Heart left ventricle (tissue), 16 donors: ENCODE measurements at regions not wholly inside any gene's neighbourhood (a gene's known extent, or its start where the extent isn't known, plus 50 kb on each side); places are given as distances from the start of the nearest gene placed in this dataset.
A peak's percentile ranks its signal among the peaks of the same experiment; 100 is the strongest.

Experiments
- ATAC-seq, 4 donors: fragments of 200-7000 bp; cut with Tn5 transposase; one replicate each; pipeline ENCODE4 v1.9.1; 2020 to 2022; ENCODE audit warnings: moderate library complexity in 4 of 4, mild to moderate bottlenecking in 3 of 4, moderate number of reproducible peaks in 1 of 4
- DNase-seq, 5 donors: peaks; one replicate each; pipeline ENCODE4 v3.0.0-alpha.2; 2020
- H3K27ac ChIP-seq, 12 donors: fragments of 200-600 bp; sonication (generic) in 4 of 12; one replicate each; pipeline versions ENCODE4 v1.5.0 to v1.8.0; 2016 to 2022; ENCODE audit warnings: mild to moderate bottlenecking in 2 of 12
- H3K27me3 ChIP-seq, 9 donors: fragments of 200-600 bp; sonication (generic) in 2 of 9; one replicate each; pipeline versions ENCODE4 v1.5.1 to v1.8.0; 2016 to 2022; ENCODE audit warnings: mild to moderate bottlenecking in 3 of 9
- H3K36me3 ChIP-seq, 9 donors: fragments of 200-600 bp; sonication (generic) in 2 of 9; one replicate each; pipeline versions ENCODE4 v1.5.0 to v1.8.0; 2018 to 2022; ENCODE audit warnings: mild to moderate bottlenecking in 2 of 9
- H3K4me1 ChIP-seq, 12 donors: fragments of 200-600 bp; sonication (generic) in 4 of 12; one replicate each; pipeline versions ENCODE4 v1.5.0 to v1.8.0; 2016 to 2022; ENCODE audit warnings: mild to moderate bottlenecking in 3 of 12
- H3K4me3 ChIP-seq, 12 donors: fragments of 200-600 bp; sonication (generic) in 4 of 12; one replicate each; pipeline versions ENCODE4 v1.5.0 to v1.8.0; 2017 to 2022; ENCODE audit warnings: mild to moderate bottlenecking in 9 of 12, moderate library complexity in 4 of 12
- H3K9me3 ChIP-seq, 12 donors: fragments of 200-600 bp; sonication (generic) in 4 of 12; one replicate each; pipeline versions ENCODE4 v1.5.0 to v1.8.0; 2016 to 2022; ENCODE audit warnings: mild to moderate bottlenecking in 1 of 12
- CTCF ChIP-seq, 12 donors: fragments of 200-600 bp; sonication (generic) in 4 of 12; IDR thresholded peaks; one replicate each; pipeline versions ENCODE4 v1.5.0 to v1.8.0; 2018 to 2022; ENCODE audit warnings: antibody characterized with exemption in 12 of 12, mild to moderate bottlenecking in 5 of 12
- POLR2A ChIP-seq, 2 donors: fragments of 450-650 bp; IDR thresholded peaks; one replicate each; pipeline ENCODE4 v1.6.1; 2017; ENCODE audit warnings: antibody characterized with exemption in 2 of 2, mild to moderate bottlenecking in 2 of 2, moderate library complexity in 2 of 2
- WGBS, 4 donors: extraction: QIAGEN DNeasy Blood & Tissue Kit in 2 of 4; methylation state at CpG; one replicate each; pipeline versions ENCODE4 v1.1.5 to v1.1.7; 2013 to 2018; 5-methylcytosine and 5-hydroxymethylcytosine counted together
- intact Hi-C, 10 donors: fragments of 100-400 bp; cut with DNase I; formaldehyde crosslinking; loops; one replicate each; pipeline versions ENCODE4 v1.11.1 to v1.14.2; 2022
- donor health status: ischemic (EF 13 %, LVEDD 7.1; RV severe dilation, severe dysfunction).
- donor health status: healthy with polysubstance abuse.
- donor health status: DM: no; HTN: yes; CAD: no.
- donor health status: DM: no; HTN: no; CAD: no.
- donor health status: ischemic (EF 25% LVEDD 6.9; RV normal size, moderate dysfunction).
- donor health status: ischemic (EF 25% LVEDD 5.7; RV mildly dilated, moderate dysfunction).
- donor health status: healthy.
- donor health status: DM: yes; HTN: yes; CAD: no.
- donor health status: ischemic (EF 35%, LVEDD 5.7; RV mildly dilated, moderate dysfunction).
- donor health status: nonischemic (EF 11% LVEDD 7.7; RV severe dilation, severe dysfunction).
- donor health status: DM: yes; HTN: yes; CAD: no.
- donor health status: PGD.
- donor health status: ischemic (EF 29% LVEDD 5.4; RV normal size, mild dysfunction).
- donor health status: nonischemic (EF 23%, LVEDD 6.1; RV moderate dilation, normal function).

- peaks cover 0 to 12% (median 0%) of the 10 kb centered on the region in 12 donors for H3K4me1 ChIP-seq
- no peak overlapping the region for H3K4me3 ChIP-seq
- no peaks in the 10 kb centered on the region for H3K36me3 ChIP-seq
- H3K27ac ChIP-seq = peak overlapping the region in 7 of 12 donors; percentile 9 to 65 (median 21)
- no peaks in the 10 kb centered on the region for H3K27me3 ChIP-seq
- TF ChIP-seq CTCF (IDR thresholded peaks at IDR 0.05) = no peak
- TF ChIP-seq POLR2A (IDR thresholded peaks at IDR 0.05) = no peak
- DNase-seq = no peak
- H3K9me3 ChIP-seq = peaks cover 0 to 4% (median 0%) of the 10 kb centered on the region in 12 donors
- intact Hi-C loops = loop anchor here in 3 of 10 donors (10.0 kb wide), 2 partner anchors 155 to 585 kb away; no protein-coding TSS in a partner anchor
- ATAC-seq = peak; percentile 83 to 98 (median 96)
- 61 to 68% (median 65%) methylated on average over 3 of the region's 3 CpGs for WGBS, 4 donors
These were observed 133.3 kb upstream of the SLC10A2 start for GRCh38 chr13:103199380-103200088.

- H3K4me3 ChIP-seq = no peak overlapping the region
- H3K27me3 ChIP-seq = no peaks in the 10 kb centered on the region
- no peak for ATAC-seq
- no peaks in the 10 kb centered on the region for H3K36me3 ChIP-seq
- intact Hi-C loops = loop anchor here in 2 of 10 donors (10.0 kb wide), 1 partner anchor 588 kb away; no protein-coding TSS in a partner anchor
- TF ChIP-seq CTCF (IDR thresholded peaks at IDR 0.05) = no peak
- no peak for TF ChIP-seq POLR2A (IDR thresholded peaks at IDR 0.05)
- peaks cover 0 to 12% (median 0%) of the 10 kb centered on the region in 12 donors for H3K4me1 ChIP-seq
- WGBS, 4 donors = 37 to 56% (median 41%) methylated on average over 3 of the region's 3 CpGs
- H3K9me3 ChIP-seq = peaks cover 0 to 4% (median 0%) of the 10 kb centered on the region in 12 donors
- H3K27ac ChIP-seq = no peak overlapping the region
- no peak for DNase-seq
These were observed 130.1 kb upstream of the SLC10A2 start for GRCh38 chr13:103196356-103196755.

DNA sequence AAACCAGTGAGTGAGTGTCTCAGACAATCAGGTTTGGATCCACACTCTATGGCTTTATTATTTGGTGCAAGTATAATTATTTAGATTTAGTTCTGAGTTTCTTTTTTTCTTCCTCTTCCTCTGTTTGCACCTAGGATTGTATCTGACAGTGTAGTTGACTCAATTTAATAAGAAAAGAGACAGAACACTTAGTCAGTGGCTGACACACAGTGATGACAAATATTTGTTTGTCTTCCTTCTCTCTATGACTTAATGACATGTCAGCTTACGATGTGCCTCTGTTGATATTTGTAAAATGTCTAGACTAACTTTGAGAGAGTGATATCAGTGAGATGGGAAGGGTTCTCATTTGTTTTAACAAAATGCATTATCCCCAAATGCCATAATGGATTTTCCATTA, 129.5 kb upstream of the SLC10A2 start:
- intact Hi-C loops = loop anchor here in 2 of 10 donors (10.0 kb wide), 1 partner anchor 589 kb away; no protein-coding TSS in a partner anchor
- Histone ChIP-seq H3K4me1 (peaks cover 0 to 10% (median 0%) of the 10 kb centered on the region in 12 donors), H3K9me3 (peaks cover 0 to 4% (median 0%) of the 10 kb centered on the region in 12 donors), H3K27ac (no peak overlapping the region), H3K36me3 (no peaks in the 10 kb centered on the region), H3K4me3 (no peak overlapping the region), H3K27me3 (no peaks in the 10 kb centered on the region)
- 17 to 37% (median 29%) methylated on average over 1 of the region's 1 CpG for WGBS, 4 donors
- no peak for TF ChIP-seq CTCF (IDR thresholded peaks at IDR 0.05)
- no peak for TF ChIP-seq POLR2A (IDR thresholded peaks at IDR 0.05)
- no peak for DNase-seq
- no peak for ATAC-seq

- intact Hi-C loops = loop anchor here in 2 of 10 donors (10.0 kb wide), 1 partner anchor 590 kb away; no protein-coding TSS in a partner anchor
- TF ChIP-seq POLR2A (IDR thresholded peaks at IDR 0.05) (no peak), CTCF (IDR thresholded peaks at IDR 0.05) (no peak)
These were observed 128.7 kb upstream of the SLC10A2 start for GRCh38 chr13:103194871-103195270.

More at GRCh38 chr13:103194871-103195270, 128.7 kb upstream of the SLC10A2 start:
- Histone ChIP-seq H3K4me3 (no peak overlapping the region), H3K9me3 (peaks cover 0 to 4% (median 0%) of the 10 kb centered on the region in 12 donors), H3K27ac (no peak overlapping the region), H3K4me1 (peaks cover 0 to 3% (median 0%) of the 10 kb centered on the region in 12 donors), H3K36me3 (no peaks in the 10 kb centered on the region), H3K27me3 (no peaks in the 10 kb centered on the region)
- DNase-seq = no peak
- ATAC-seq = no peak
- WGBS, 4 donors = 74 to 89% (median 84%) methylated on average over 2 of the region's 2 CpGs
